Right lobe of liver (tissue), 6 donors: ENCODE measurements at regions not wholly inside any gene's neighbourhood (a gene's known extent, or its start where the extent isn't known, plus 50 kb on each side); places are given as distances from the start of the nearest gene placed in this dataset.
A peak's percentile ranks its signal among the peaks of the same experiment; 100 is the strongest.

Experiments
- ATAC-seq, 4 donors: fragments of 200-7000 bp; cut with Tn5 transposase; one replicate each; pipeline ENCODE4 v1.9.1; 2020; ENCODE audit warnings: mild to moderate bottlenecking in 4 of 4, moderate library complexity in 4 of 4
- DNase-seq, 3 donors: peaks; one replicate each; pipeline ENCODE4 v3.0.0-alpha.2; 2020
- H3K27ac ChIP-seq, 3 donors: fragments of 200-600 bp; one replicate each; pipeline ENCODE4 v1.8.0; 2022
- H3K27me3 ChIP-seq, 2 donors: fragments of 200-600 bp; one replicate each; pipeline ENCODE4 v1.8.0; 2022
- H3K36me3 ChIP-seq, 4 donors: fragments of 200-600 bp; sonication (generic) in 1 of 4; one replicate each; pipeline versions ENCODE4 v1.5.1 to v1.8.0; 2017 to 2022; ENCODE audit warnings: control low read depth in 1 of 4
- H3K4me1 ChIP-seq, 4 donors: fragments of 200-600 bp; sonication (generic) in 1 of 4; one replicate each; pipeline versions ENCODE4 v1.5.1 to v1.8.0; 2017 to 2022; ENCODE audit warnings: control low read depth in 1 of 4
- H3K4me3 ChIP-seq, 3 donors: fragments of 200-600 bp; one replicate each; pipeline ENCODE4 v1.8.0; 2022
- H3K9me3 ChIP-seq, 4 donors: fragments of 200-600 bp; sonication (generic) in 1 of 4; one replicate each; pipeline versions ENCODE4 v1.5.1 to v1.8.0; 2017 to 2022; ENCODE audit warnings: control low read depth in 1 of 4
- CTCF ChIP-seq, 4 donors: fragments of 200-600 bp in 3 of 4; fragments of 450-650 bp in 1 of 4; IDR thresholded peaks; one replicate each; pipeline versions ENCODE4 v1.5.1 to v1.8.0; 2016 to 2022; ENCODE audit warnings: antibody characterized with exemption in 4 of 4, mild to moderate bottlenecking in 2 of 4
- POLR2A ChIP-seq: fragments of 450-650 bp; IDR thresholded peaks from one replicate; pipeline ENCODE4 v1.6.1; 2017; ENCODE audit warnings: antibody characterized with exemption, mild to moderate bottlenecking
- WGBS: methylation state at CpG from one replicate; pipeline ENCODE4 v1.1.6; 2018; ENCODE audit warnings: low coverage, low lambda C conversion rate; ENCODE audit not compliant: insufficient coverage; ENCODE audit errors: missing lambda C conversion rate; 5-methylcytosine and 5-hydroxymethylcytosine counted together
- intact Hi-C, 2 donors: fragments of 100-400 bp; cut with DNase I; formaldehyde crosslinking; loops; one replicate each; pipeline versions ENCODE4 v1.11.2 to v1.14.1; 2022
- donor health status: DM: no; HTN: yes; CAD: no.
- donor health status: DM: no; HTN: no; CAD: no.
- donor health status: DM: no; HTN: no; CAD: no.
- donor health status: DM: no; HTN: yes; CAD: no.
- donor health status: DM: no; HTN: yes; CAD: no.

- TF ChIP-seq POLR2A, result no peak
- no peak overlapping the region for H3K27ac ChIP-seq
- no peaks in the 10 kb centered on the region for H3K27me3 ChIP-seq
- H3K4me1 ChIP-seq, result no peaks in the 10 kb centered on the region
- 70% methylated on average over 5 of the region's 10 CpGs for WGBS
- H3K36me3 ChIP-seq, result no peaks in the 10 kb centered on the region
- DNase-seq (no peak), ATAC-seq (no peak)
- no peak overlapping the region for H3K4me3 ChIP-seq
- H3K9me3 ChIP-seq, result no peaks in the 10 kb centered on the region
- intact Hi-C loops, result loop anchor here in 1 of 2 donors (10.0 kb wide), 1 partner anchor 361 kb away; no protein-coding TSS in a partner anchor
Measured at GRCh38 chr15:66943456-66944095, 121.8 kb upstream of the SMAD3 start.

DNA sequence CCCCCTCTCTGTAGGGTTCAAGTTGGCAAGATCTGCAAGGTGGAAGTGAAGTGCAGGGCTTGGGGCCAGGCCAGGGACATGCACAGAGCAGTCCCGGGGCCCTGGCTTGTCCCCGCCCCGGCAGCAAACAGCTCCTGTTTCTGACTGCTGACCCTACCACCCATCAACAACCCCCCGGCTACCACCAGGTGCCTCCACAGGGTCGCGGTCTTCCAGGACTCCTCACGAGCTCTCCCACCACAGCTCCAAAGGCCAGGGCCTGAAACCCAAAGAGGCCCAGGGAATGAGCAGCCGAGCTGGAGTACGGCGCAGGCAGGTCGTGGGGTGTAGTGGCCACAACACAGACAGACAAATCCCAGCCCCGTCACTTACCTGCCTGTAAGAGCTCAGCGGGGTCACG lies 121.3 kb upstream of the SMAD3 start:
- H3K27ac ChIP-seq, result no peak overlapping the region
- 93% methylated on average over 7 of the region's 14 CpGs for WGBS

DNA sequence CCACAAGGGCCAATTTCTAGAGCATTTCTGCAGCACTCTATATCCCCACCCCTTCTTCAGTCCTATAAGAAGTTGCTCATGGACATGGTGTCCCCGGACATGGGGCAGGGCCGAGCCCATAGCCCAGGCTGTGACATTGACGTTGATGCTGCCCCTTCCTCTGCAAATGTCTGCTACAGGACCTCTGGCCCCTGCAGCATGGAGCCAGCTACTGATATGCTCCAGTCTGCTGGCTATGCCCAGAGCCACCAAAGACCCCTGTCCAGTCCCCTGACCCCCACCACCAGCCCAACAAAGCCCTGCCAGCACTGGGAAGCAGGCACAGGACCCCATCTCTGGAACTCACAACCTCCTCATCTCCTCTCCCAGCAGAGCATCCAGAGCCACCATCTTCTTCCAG lies 120.1 kb upstream of the SMAD3 start:
- no CpG with 5 or more reads among the region's 3 CpGs for WGBS

More for the DNA sequence above, 121.3 kb upstream of the SMAD3 start:
- Histone ChIP-seq H3K9me3 (no peaks in the 10 kb centered on the region), H3K4me1 (no peaks in the 10 kb centered on the region), H3K36me3 (no peaks in the 10 kb centered on the region), H3K4me3 (no peak overlapping the region), H3K27me3 (no peaks in the 10 kb centered on the region)
- DNase-seq (no peak), ATAC-seq (no peak)
- TF ChIP-seq POLR2A (no peak), CTCF (IDR thresholded peaks at IDR 0.05) (no peak)
- intact Hi-C loops, result loop anchor here in 1 of 2 donors (10.0 kb wide), 1 partner anchor 361 kb away; no protein-coding TSS in a partner anchor

DNA sequence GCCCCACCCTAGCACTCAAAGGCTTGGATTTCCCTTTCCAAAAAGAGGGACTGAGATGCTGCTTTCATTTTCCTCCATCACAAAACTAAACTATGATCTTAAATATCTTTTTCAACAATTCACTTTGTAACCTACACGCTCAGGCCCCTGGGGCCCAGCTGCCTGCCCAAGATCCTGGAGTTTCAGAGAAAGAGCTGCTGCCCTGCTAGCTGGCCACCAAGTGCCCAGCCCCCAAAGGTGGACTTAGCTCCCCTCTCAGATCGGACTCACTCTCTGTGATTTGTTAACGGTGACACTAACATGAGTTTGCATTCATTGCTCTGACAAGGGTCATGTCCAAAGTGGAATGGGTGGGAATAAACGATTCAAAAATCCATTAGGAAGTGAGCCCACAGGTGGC lies 119.6 kb upstream of the SMAD3 start:
- TF ChIP-seq CTCF (IDR thresholded peaks at IDR 0.05), result no peak
- no peak for TF ChIP-seq POLR2A
- DNase-seq, result no peak
- Histone ChIP-seq H3K4me3 (peak overlapping the region in 1 of 3 donors; percentile 5), H3K27me3 (no peaks in the 10 kb centered on the region), H3K36me3 (no peaks in the 10 kb centered on the region), H3K27ac (no peak overlapping the region), H3K4me1 (no peaks in the 10 kb centered on the region), H3K9me3 (no peaks in the 10 kb centered on the region)
- WGBS, result 52% methylated on average over 3 of the region's 4 CpGs
- intact Hi-C loops, result loop anchor here in 1 of 2 donors (5.0 to 10.0 kb wide), 2 partner anchors 359 to 486 kb away; no protein-coding TSS in a partner anchor
- ATAC-seq, result peak in 2 of 4 donors; percentile 12 to 26

More for the DNA sequence above, 120.1 kb upstream of the SMAD3 start:
- intact Hi-C loops, result loop anchor here in 1 of 2 donors (5.0 to 10.0 kb wide), 2 partner anchors 360 to 487 kb away; no protein-coding TSS in a partner anchor
- H3K27ac ChIP-seq, result no peak overlapping the region
- no peaks in the 10 kb centered on the region for H3K36me3 ChIP-seq
- H3K9me3 ChIP-seq, result no peaks in the 10 kb centered on the region
- ATAC-seq, result no peak
- TF ChIP-seq POLR2A, result no peak
- no peak for TF ChIP-seq CTCF (IDR thresholded peaks at IDR 0.05)
- no peaks in the 10 kb centered on the region for H3K27me3 ChIP-seq
- no peak for DNase-seq
- H3K4me1 ChIP-seq, result no peaks in the 10 kb centered on the region
- H3K4me3 ChIP-seq, result no peak overlapping the region

- intact Hi-C loops, result loop anchor here in 1 of 2 donors (5.0 to 10.0 kb wide), 2 partner anchors 358 to 486 kb away; no protein-coding TSS in a partner anchor
- ATAC-seq (peak; percentile 87 to 94 (median 90)), DNase-seq (peak; percentile 60 to 72 (median 68))
- H3K27ac ChIP-seq, result no peak overlapping the region
- H3K9me3 ChIP-seq, result no peaks in the 10 kb centered on the region
- no peaks in the 10 kb centered on the region for H3K36me3 ChIP-seq
- TF ChIP-seq CTCF (IDR thresholded peaks at IDR 0.05), result peak; percentile 95 to 97 (median 96)
- no peak for TF ChIP-seq POLR2A
- no peaks in the 10 kb centered on the region for H3K27me3 ChIP-seq
- WGBS, result 18% methylated on average over 11 of the region's 12 CpGs
- H3K4me3 ChIP-seq, result peak overlapping the region in 1 of 3 donors; percentile 5
- no peaks in the 10 kb centered on the region for H3K4me1 ChIP-seq
Measured at GRCh38 chr15:66946578-66947164, 118.7 kb upstream of the SMAD3 start.
